T-cell (primary cell): ENCODE measurements at regions not wholly inside any gene's neighbourhood (a gene's known extent, or its start where the extent isn't known, plus 50 kb on each side); places are given as distances from the start of the nearest gene placed in this dataset.

Source experiments
- ATAC-seq, 4 experiments: fragments of 200-7000 bp in 3 of 4; fragments of 150-1000 bp in 1 of 4; cut with Tn5 transposase; replicated peaks in 1 of 4; 1 replicate in 3 of 4; 2 replicates in 1 of 4; pipeline ENCODE4 v1.10.0; 2021; ENCODE audit warnings: moderate library complexity in 3 of 4, mild to moderate bottlenecking in 2 of 4, moderate number of reproducible peaks in 1 of 4
- CTCF ChIA-PET, 2 donors: fragments of 300-600 bp; sonication (Branson Sonifier 250); formaldehyde crosslinking; loops; one replicate each; lab custom pipeline; 2022; ENCODE audit warnings: antibody characterized with exemption in 2 of 2; lab: Charles Lee
- POLR2A ChIA-PET, 2 donors: fragments of 300-600 bp; sonication (Branson Sonifier 250); formaldehyde crosslinking; loops; one replicate each; lab custom pipeline; 2022; ENCODE audit warnings: antibody characterized with exemption in 2 of 2; lab: Charles Lee
- DNase-seq, 35 experiments: peaks; one replicate each; pipeline versions ENCODE4 v3.0.0 to v3.0.0-alpha.2; 2013 to 2023
- H3K27ac ChIP-seq: one replicate; pipeline ENCODE4 v1.5.1; 2013; ENCODE audit warnings: low read length
- H3K27me3 ChIP-seq, 2 experiments: replicated peaks in 1 of 2; 1 replicate in 1 of 2; 2 replicates in 1 of 2; pipeline versions ENCODE4 v1.6.1 to v1.7.0; 2013; ENCODE audit warnings: low read length in 1 of 2, mixed read lengths in 1 of 2; ENCODE audit not compliant: control insufficient read depth in 2 of 2, insufficient read depth in 2 of 2; ENCODE audit errors: extremely low read depth in 1 of 2
- H3K36me3 ChIP-seq, 2 donors: 1 replicate in 1 of 2; 2 replicates in 1 of 2; pipeline versions ENCODE4 v1.6.1 to v1.7.0; 2013; ENCODE audit warnings: low read length in 1 of 2; ENCODE audit not compliant: control insufficient read depth in 2 of 2, insufficient read depth in 1 of 2; ENCODE audit errors: extremely low read depth in 1 of 2
- H3K4me1 ChIP-seq, 2 experiments: 1 replicate in 1 of 2; 2 replicates in 1 of 2; pipeline versions ENCODE4 v1.6.1 to v1.7.0; 2013; ENCODE audit warnings: low read length in 2 of 2, mixed read lengths in 1 of 2; ENCODE audit not compliant: insufficient read depth in 2 of 2, control insufficient read depth in 1 of 2; ENCODE audit errors: extremely low read depth in 1 of 2
- H3K4me3 ChIP-seq, 2 donors: 1 replicate in 1 of 2; 2 replicates in 1 of 2; pipeline versions ENCODE4 v1.5.1 to v1.7.0; 2013; ENCODE audit warnings: mild to moderate bottlenecking in 2 of 2, low read length in 1 of 2, moderate library complexity in 1 of 2; ENCODE audit not compliant: control insufficient read depth in 1 of 2; ENCODE audit errors: extremely low read depth in 1 of 2
- H3K9me3 ChIP-seq: 2 replicates; pipeline ENCODE4 v1.7.0; 2013
- H3K27ac Mint-ChIP-seq, 2 donors: one replicate each; pipeline ENCODE4 v1.8.0; 2020 to 2021; ENCODE audit warnings: mild to moderate bottlenecking in 2 of 2, mixed read lengths in 2 of 2
- H3K27me3 Mint-ChIP-seq, 2 donors: one replicate each; pipeline ENCODE4 v1.8.0; 2021 to 2022; ENCODE audit warnings: mixed read lengths in 2 of 2
- H3K36me3 Mint-ChIP-seq: one replicate; pipeline ENCODE4 v1.8.0; 2021; ENCODE audit warnings: mixed read lengths
- H3K4me1 Mint-ChIP-seq, 3 donors: one replicate each; pipeline ENCODE4 v1.8.0; 2020 to 2022; ENCODE audit warnings: mixed read lengths in 3 of 3, mild to moderate bottlenecking in 1 of 3
- H3K4me3 Mint-ChIP-seq, 3 donors: one replicate each; pipeline ENCODE4 v1.8.0; 2020 to 2022; ENCODE audit warnings: mild to moderate bottlenecking in 3 of 3, mixed read lengths in 3 of 3, moderate library complexity in 3 of 3
- H3K9me3 Mint-ChIP-seq, 3 donors: one replicate each; pipeline ENCODE4 v1.8.0; 2020 to 2022; ENCODE audit warnings: mixed read lengths in 3 of 3
- WGBS: methylation state at CpG from one replicate; pipeline ENCODE4 v1.1.5; 2013; ENCODE audit warnings: missing lambda C conversion rate; ENCODE audit not compliant: insufficient coverage; 5-methylcytosine and 5-hydroxymethylcytosine counted together

DNA sequence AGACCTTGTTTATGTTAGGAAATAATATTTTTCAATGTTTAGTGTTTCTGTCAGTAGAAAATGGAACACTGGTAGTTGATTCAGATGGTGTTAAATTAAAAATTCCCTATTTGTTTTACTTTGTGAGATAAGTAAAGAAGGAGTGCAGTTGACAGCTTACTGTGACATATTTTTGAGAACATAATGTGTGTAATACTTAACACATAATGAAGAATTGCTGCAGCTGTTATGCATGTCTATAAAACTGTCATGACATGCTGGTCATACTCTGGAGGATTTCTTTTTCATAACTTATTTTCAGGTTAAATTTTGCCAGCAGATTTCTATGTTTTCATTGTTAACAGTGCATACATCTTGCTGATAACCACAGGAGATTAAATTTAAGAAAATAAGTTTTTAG lies 296.1 kb downstream of the CTH start:
- POLR2A ChIA-PET, result interaction anchor here (0.6 kb wide), 2 partner anchors 539 to 612 kb away, joined by 3 read pairs; no protein-coding TSS in a partner anchor

DNA sequence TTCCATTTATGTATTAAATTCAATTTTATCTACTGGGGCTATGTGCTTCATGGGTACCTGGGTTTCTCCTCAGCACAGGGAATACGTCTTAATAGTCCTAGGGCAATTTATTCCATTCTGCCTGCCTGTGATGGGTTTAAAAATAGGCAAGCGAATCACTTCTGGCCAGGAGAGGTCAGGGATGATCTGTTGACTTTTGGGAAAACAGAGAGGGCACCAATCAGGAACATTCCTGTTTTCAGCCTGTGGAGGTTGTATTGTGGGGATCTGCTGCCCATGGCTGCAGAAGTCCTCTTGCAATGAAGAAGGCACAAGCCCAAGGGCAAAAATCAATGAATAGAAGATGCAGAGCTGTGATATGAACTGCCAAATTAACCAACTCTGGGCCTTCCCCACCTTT lies 303.1 kb downstream of the CTH start:
- Mint-ChIP-seq H3K36me3 (no peaks in the 10 kb centered on the region), H3K9me3 (peaks cover 0 to 4% (median 4%) of the 10 kb centered on the region in 3 donors), H3K27ac (no peak overlapping the region), H3K4me3 (no peak overlapping the region), H3K27me3 (no peaks in the 10 kb centered on the region), H3K4me1 (no peaks in the 10 kb centered on the region)
- ChIA-PET POLR2A (no interaction called here), CTCF (no interaction called here)
- no peaks in the 10 kb centered on the region for H3K36me3 ChIP-seq
- H3K27ac ChIP-seq, result no peak overlapping the region
- DNase-seq, result no peak
- ATAC-seq, result no peak
- H3K4me3 ChIP-seq, result no peak overlapping the region
- H3K4me1 ChIP-seq, result no peaks in the 10 kb centered on the region
- no peaks in the 10 kb centered on the region for H3K27me3 ChIP-seq
- H3K9me3 ChIP-seq, result no peaks in the 10 kb centered on the region
- 58% methylated on average over 2 of the region's 2 CpGs for WGBS

More for the DNA sequence above, 296.1 kb downstream of the CTH start:
- no peaks in the 10 kb centered on the region for H3K36me3 Mint-ChIP-seq
- no peak overlapping the region for H3K4me3 Mint-ChIP-seq
- no peak overlapping the region for H3K27ac ChIP-seq
- no peaks in the 10 kb centered on the region for H3K4me1 ChIP-seq
- ATAC-seq, result no peak
- no peak overlapping the region for H3K27ac Mint-ChIP-seq
- H3K27me3 ChIP-seq, result no peaks in the 10 kb centered on the region
- no peaks in the 10 kb centered on the region for H3K36me3 ChIP-seq
- H3K27me3 Mint-ChIP-seq, result peaks cover 0 to 10% of the 10 kb centered on the region in 2 donors
- H3K4me3 ChIP-seq, result no peak overlapping the region
- no peaks in the 10 kb centered on the region for H3K9me3 ChIP-seq
- CTCF ChIA-PET, result no interaction called here
- no peak for DNase-seq
- peaks cover 8 to 13% (median 8%) of the 10 kb centered on the region in 3 donors for H3K9me3 Mint-ChIP-seq
- peaks cover 0 to 1% (median 0%) of the 10 kb centered on the region in 3 donors for H3K4me1 Mint-ChIP-seq

DNA sequence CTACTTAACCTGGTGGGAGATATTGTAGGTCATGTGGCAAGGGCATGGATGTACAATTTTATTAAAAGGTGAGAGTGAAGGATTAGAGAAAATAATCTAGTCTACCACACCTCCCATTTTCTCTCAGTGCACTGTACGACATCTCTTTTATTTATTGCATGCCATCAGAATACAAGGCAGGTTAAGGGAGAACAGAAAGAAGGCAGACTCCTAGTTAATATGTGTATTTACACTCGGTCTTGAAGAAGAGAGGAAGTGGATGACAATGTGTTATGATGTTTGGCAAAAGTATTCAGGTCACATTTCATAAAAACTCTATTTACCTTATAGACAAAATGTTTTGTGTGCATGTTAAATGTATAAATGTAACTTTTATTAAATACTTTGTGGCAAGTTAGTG lies 306.1 kb downstream of the CTH start:
- no peak overlapping the region for H3K4me3 ChIP-seq
- CTCF ChIA-PET, result no interaction called here
- no peak overlapping the region for H3K4me3 Mint-ChIP-seq
- no peak for ATAC-seq
- H3K27me3 Mint-ChIP-seq, result no peaks in the 10 kb centered on the region
- H3K9me3 ChIP-seq, result no peaks in the 10 kb centered on the region
- H3K27me3 ChIP-seq, result no peaks in the 10 kb centered on the region
- no CpG with 5 or more reads among the region's 2 CpGs for WGBS
- POLR2A ChIA-PET, result no interaction called here
- no peak overlapping the region for H3K27ac Mint-ChIP-seq
- H3K36me3 Mint-ChIP-seq, result no peaks in the 10 kb centered on the region
- H3K4me1 ChIP-seq, result no peaks in the 10 kb centered on the region
- peaks cover 0 to 8% (median 7%) of the 10 kb centered on the region in 3 donors for H3K9me3 Mint-ChIP-seq
- no peak for DNase-seq
- H3K27ac ChIP-seq, result no peak overlapping the region
- no peaks in the 10 kb centered on the region for H3K4me1 Mint-ChIP-seq
- no peaks in the 10 kb centered on the region for H3K36me3 ChIP-seq

DNA sequence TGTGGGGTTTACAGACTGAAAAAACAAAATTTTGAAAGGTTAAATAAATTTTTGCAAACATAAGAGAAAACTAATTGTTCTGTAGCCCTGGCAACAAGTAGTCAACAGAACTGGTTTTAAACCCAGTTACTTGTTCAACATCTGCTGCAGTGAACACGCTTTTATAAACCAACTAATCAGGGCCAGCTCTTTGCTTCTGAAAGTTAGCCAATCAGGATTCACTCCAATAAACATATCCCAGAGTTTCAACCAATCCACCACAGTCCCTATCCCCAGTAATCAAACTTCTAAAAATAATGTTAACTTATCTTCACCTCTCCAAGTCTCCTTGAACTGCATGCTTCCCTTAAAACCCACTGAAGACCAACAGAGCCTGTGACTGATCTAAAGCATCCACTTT lies 306.6 kb downstream of the CTH start:
- Mint-ChIP-seq H3K4me1 (no peaks in the 10 kb centered on the region), H3K27me3 (no peaks in the 10 kb centered on the region), H3K36me3 (no peaks in the 10 kb centered on the region), H3K9me3 (peaks cover 0 to 8% (median 7%) of the 10 kb centered on the region in 3 donors), H3K27ac (no peak overlapping the region), H3K4me3 (no peak overlapping the region)
- H3K4me3 ChIP-seq, result no peak overlapping the region
- H3K4me1 ChIP-seq, result no peaks in the 10 kb centered on the region
- H3K9me3 ChIP-seq, result no peaks in the 10 kb centered on the region
- ChIA-PET CTCF (no interaction called here), POLR2A (no interaction called here)
- WGBS, result 83% methylated on average over 1 of the region's 1 CpG
- ATAC-seq, result no peak
- H3K27me3 ChIP-seq, result no peaks in the 10 kb centered on the region
- H3K36me3 ChIP-seq, result no peaks in the 10 kb centered on the region
- DNase-seq, result no peak
- no peak overlapping the region for H3K27ac ChIP-seq

DNA sequence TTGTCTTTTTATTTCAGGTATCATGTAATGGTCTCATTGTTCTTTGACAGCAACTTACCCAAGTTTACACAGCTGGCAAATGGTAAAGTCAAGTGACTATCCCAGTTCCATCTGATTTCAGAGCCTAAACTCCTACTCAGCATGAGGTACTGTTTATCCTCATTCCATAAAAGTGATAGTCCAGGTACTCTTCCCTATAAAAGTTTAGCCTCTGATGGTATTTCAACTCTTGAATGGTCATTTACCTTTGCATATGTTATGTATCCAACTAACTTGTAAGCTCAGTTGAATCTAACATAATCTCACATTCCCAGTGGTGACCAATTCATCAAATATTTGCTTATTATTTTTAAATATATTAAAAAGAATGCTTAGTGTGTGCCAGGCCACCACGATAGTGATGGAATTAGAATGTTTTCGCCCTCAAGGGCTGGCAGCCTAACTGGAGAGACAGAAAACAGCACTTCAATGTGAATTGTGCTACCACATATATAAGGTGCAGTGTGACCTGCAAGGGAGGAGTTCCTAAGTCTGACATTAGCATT lies 307.1 kb downstream of the CTH start:
- no peaks in the 10 kb centered on the region for H3K9me3 ChIP-seq
- H3K4me1 ChIP-seq, result no peaks in the 10 kb centered on the region
- no peak overlapping the region for H3K27ac ChIP-seq
- H3K4me3 Mint-ChIP-seq, result no peak overlapping the region
- no peak for ATAC-seq
- no peaks in the 10 kb centered on the region for H3K36me3 ChIP-seq
- H3K4me3 ChIP-seq, result no peak overlapping the region
- no peaks in the 10 kb centered on the region for H3K27me3 ChIP-seq
- H3K36me3 Mint-ChIP-seq, result no peaks in the 10 kb centered on the region
- peaks cover 4 to 10% (median 8%) of the 10 kb centered on the region in 3 donors for H3K9me3 Mint-ChIP-seq
- no CpG with 5 or more reads among the region's 2 CpGs for WGBS
- CTCF ChIA-PET, result no interaction called here
- H3K27me3 Mint-ChIP-seq, result no peaks in the 10 kb centered on the region
- DNase-seq, result no peak
- no peak overlapping the region for H3K27ac Mint-ChIP-seq
- H3K4me1 Mint-ChIP-seq, result no peaks in the 10 kb centered on the region
- POLR2A ChIA-PET, result no interaction called here

DNA sequence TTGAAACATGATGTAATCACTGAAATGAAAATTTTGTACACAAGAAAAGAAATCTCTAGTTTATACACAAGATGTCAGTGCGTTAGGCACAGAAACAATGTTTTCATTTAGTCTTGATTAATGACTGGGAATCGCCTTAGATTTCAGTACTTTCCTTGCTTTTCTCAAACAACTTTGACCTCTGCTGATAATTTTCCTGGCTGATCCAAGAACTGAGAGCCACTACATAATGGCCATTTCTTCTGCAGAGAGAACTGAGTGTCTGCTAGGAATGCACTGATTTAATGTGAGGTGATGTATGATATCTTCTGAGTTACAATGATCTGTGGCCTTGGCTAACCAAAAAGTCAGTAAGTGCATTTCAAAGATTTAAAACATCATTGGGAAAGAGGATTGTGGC lies 308.1 kb downstream of the CTH start:
- whole genome bisulfite sequencing, result no CpG with 5 or more reads among the region's 2 CpGs
- H3K9me3 ChIP-seq, result no peaks in the 10 kb centered on the region
- Mint-ChIP-seq H3K4me3 (no peak overlapping the region), H3K9me3 (peaks cover 8 to 17% (median 10%) of the 10 kb centered on the region in 3 donors), H3K27ac (no peak overlapping the region), H3K36me3 (no peaks in the 10 kb centered on the region), H3K4me1 (no peaks in the 10 kb centered on the region), H3K27me3 (no peaks in the 10 kb centered on the region)
- DNase-seq, result no peak
- H3K4me1 ChIP-seq, result no peaks in the 10 kb centered on the region
- H3K27ac ChIP-seq, result no peak overlapping the region
- ChIA-PET CTCF (no interaction called here), POLR2A (no interaction called here)
- H3K36me3 ChIP-seq, result no peaks in the 10 kb centered on the region
- no peaks in the 10 kb centered on the region for H3K27me3 ChIP-seq
- ATAC-seq, result no peak
- no peak overlapping the region for H3K4me3 ChIP-seq

DNA sequence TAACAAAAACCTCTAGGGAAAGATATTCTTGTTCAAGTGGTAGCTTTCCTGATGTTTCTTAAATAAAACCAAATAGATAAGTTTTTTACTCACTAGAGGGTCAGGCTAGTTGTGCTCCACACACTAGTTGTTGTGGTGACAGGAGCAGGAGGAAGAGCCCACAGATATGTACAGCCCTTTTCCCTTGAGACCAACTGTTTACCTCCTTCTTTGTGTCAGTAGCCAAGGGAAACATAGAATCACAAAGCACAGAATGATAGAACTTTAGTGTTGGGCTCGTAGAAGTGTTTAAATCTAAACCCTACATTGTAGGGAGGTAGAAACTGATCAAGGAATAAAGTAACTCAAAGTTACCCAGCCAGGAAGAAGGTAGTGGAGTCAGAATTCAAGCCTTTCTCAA lies 309.0 kb downstream of the CTH start:
- no peaks in the 10 kb centered on the region for H3K4me1 ChIP-seq
- no peaks in the 10 kb centered on the region for H3K36me3 ChIP-seq
- CTCF ChIA-PET, result no interaction called here
- Mint-ChIP-seq H3K27me3 (no peaks in the 10 kb centered on the region), H3K27ac (no peak overlapping the region), H3K9me3 (peaks cover 11 to 25% (median 15%) of the 10 kb centered on the region in 3 donors), H3K4me1 (no peaks in the 10 kb centered on the region), H3K4me3 (no peak overlapping the region), H3K36me3 (no peaks in the 10 kb centered on the region)
- no CpG with 5 or more reads among the region's 1 CpG for WGBS
- no peak overlapping the region for H3K27ac ChIP-seq
- no peak overlapping the region for H3K4me3 ChIP-seq
- POLR2A ChIA-PET, result no interaction called here
- no peak for ATAC-seq
- H3K9me3 ChIP-seq, result peaks cover 3% of the 10 kb centered on the region
- no peak for DNase-seq
- H3K27me3 ChIP-seq, result no peaks in the 10 kb centered on the region
